G401 (cell line): ENCODE measurements at regions not wholly inside any gene's neighbourhood (a gene's known extent, or its start where the extent isn't known, plus 50 kb on each side); places are given as distances from the start of the nearest gene placed in this dataset.
"Not testable (repeated sequence)": the region's sequence is repeated elsewhere in the genome, so short reads cannot be mapped to it uniquely, and the experiment has no call there.

Source experiments
- DNase-seq: peaks from one replicate; pipeline ENCODE4 v3.0.0-alpha.2; 2015; ENCODE audit warnings: low spot score
- in situ Hi-C: cut with HindIII; loops from 2 replicates; pipeline ENCODE4 v1.10.0; 2016; ENCODE audit warnings: low sequenced_read_pairs, mixed read lengths

- in situ Hi-C loops, result no loop called here
- DNase-seq, result no peak
These were observed 57.9 kb downstream of the PYDC2 start for GRCh38 chr3:191518861-191519260.

GRCh38 chr3:191521055-191521454 lies 60.1 kb downstream of the PYDC2 start:
- DNase-seq, result no peak
- in situ Hi-C loops, result no loop called here

- DNase-seq, result no peak
- in situ Hi-C loops, result no loop called here
These were observed 62.2 kb downstream of the PYDC2 start for GRCh38 chr3:191523148-191523547.

DNA sequence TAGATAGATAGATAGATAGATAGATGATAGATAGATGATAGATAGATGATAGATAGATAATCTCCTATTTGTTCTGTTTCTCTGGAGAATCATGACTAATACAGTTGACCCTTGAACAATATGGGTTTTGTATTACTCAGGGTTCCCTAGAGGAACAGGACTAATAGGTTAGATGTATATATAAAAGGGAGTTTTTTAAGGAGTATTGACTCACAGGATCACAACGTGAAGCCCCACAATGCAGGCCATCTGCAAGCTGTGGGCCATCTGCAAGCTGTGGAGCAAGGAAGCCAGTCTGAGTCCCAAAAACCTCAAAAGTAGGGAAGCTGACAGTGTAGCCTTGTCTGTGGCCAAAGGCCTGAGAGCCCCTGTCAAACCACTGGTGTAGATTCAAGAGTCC lies 67.6 kb downstream of the PYDC2 start:
- in situ Hi-C loops, result no loop called here

GRCh38 chr3:191529992-191530391 lies 69.0 kb downstream of the PYDC2 start:
- in situ Hi-C loops, result no loop called here
- no peak for DNase-seq

More for the DNA sequence above, 67.6 kb downstream of the PYDC2 start:
- no peak for DNase-seq

GRCh38 chr3:191531434-191531972 lies 70.5 kb downstream of the PYDC2 start:
- in situ Hi-C loops, result no loop called here
- DNase-seq, result no peak

DNA sequence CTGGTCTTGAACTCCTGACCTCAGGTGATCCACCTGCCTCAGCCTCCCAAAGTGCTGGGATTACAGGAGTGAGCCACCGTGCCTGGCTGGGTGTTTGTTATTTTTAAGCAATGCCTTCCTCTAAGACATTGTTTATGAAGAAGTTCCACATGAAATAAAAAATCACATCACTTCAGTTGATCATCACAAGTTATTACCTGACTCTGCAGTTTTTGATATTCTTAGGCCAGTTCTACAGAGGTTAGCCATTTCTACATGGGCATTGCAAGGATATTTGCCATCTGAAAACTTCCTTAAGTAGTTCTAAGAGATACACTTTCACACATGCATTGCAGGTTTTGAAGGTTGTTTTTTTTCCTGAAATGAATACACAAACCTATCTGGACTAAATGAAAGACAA lies 82.1 kb downstream of the PYDC2 start:
- no peak for DNase-seq
- in situ Hi-C loops, result no loop called here

DNA sequence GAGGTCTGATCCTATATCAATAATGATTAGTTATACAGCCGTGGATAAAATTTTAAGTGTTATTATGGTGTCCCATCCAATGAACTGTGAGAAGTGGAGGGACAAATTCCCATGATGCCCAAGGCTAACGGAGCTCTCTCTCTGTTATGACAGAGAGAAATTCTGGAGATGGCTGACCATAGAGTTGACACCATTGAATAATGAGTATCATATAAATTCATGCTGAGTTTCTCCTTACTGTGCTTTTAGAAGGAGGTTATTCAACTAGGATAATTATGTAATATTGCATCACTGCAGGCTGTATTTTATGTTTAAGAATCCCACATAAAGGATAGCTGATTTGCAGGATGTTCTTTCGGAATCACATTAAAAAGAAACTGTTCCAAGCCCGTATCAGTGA lies 82.9 kb downstream of the PYDC2 start:
- no peak for DNase-seq
- in situ Hi-C loops, result no loop called here

GRCh38 chr3:191549357-191549756 lies 88.4 kb downstream of the PYDC2 start:
- in situ Hi-C loops, result no loop called here
- DNase-seq, result no peak

DNA sequence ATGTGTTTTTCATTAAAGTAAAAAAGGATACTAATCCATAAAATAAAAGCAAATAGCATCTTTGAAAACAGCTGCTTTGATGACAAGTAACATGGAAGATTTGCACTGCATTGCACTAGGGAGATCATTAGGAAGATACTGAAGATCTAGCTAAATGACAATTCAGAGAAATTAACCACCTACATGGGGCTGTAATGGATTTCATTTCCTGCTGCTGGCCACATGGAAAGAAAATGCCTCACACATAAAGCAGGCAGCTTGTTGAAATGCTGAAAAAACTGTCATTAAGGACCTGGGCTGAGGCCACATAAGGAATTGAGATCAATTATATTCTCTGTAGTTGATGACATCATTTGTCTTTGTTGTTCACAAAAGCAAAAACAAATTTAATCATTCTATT lies 94.1 kb downstream of the PYDC2 start:
- no peak for DNase-seq
- in situ Hi-C loops, result no loop called here

DNA sequence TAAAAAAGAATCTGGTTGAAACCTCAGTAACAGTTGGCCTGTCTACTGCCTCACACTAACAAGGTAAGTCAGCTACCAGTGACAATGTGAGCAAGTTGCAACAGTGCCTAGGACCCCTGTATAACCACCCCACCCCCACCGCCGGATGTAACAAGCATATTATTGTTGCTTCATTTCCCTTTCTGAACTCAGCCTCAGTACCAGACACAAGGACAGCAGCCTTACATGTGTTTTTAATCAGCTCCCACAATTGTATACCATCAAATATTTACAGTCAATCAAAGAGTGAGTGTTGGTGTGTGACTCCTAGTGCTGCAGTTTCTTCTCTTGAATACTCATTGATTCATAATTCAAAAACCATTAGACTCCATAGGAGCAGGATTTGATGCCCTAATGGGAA lies 96.4 kb downstream of the PYDC2 start:
- no peak for DNase-seq
- in situ Hi-C loops, result no loop called here

- DNase-seq, result no peak
- in situ Hi-C loops, result no loop called here
These were observed 102.8 kb downstream of the PYDC2 start for GRCh38 chr3:191563722-191564121.

DNA sequence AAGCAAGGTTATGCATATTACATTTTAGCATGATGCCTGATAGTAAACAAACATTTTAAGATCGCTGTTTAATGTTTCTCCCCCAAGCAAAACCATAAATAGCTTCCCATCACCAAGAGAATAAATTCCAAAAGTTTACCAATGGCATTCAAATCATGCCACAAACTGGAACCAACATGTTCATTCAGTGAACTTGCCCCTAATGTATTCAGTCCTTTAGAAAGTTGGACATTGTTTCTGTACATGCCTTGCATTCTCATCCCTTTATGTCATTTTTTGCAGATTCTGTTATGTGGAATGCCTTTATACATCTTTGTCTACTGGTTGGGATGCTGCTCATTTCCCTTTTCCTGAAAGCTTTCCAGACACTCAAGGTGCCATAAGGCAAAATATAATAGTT lies 105.5 kb downstream of the PYDC2 start:
- DNase-seq, result no peak
- in situ Hi-C loops, result no loop called here

DNA sequence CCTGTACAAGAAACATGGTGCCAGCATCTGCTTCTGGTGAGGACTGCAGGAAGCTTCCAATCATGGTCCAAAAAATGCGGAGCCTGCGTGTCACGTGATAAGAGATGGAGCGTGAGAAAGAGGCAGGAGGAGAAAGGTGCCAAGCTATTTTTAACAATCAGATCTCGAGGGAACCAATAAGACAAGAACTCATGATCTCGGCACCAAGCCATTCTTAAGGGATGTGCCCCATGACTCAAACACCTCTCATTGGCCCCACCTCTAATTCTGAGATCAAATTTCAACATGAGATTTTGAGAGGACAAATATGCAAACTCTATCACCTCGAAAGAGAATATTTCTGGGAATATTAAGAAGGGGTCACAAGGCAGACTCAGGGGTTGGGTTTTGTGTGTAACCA lies 107.2 kb downstream of the PYDC2 start:
- DNase-seq, result no peak
- in situ Hi-C loops, result no loop called here

DNA sequence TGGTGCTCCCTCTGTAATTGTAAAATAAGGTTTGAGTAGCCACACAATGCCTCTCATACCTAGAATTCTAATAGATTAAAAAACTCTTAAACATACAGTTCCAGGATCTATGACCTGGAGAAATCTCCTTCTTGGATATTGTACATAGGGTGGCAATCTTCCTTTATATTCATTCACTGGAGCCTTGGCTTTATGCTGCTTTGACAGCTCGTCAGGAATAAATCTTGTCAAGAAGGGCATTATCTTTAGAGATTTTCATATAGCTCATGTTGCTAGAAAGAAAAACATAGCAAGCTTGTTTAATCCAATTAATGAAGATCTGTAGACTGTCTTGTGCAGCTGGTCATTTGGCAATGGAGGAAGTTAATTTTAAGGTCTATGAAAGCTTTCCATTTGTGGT lies 131.1 kb downstream of the PYDC2 start:
- in situ Hi-C loops, result no loop called here
- DNase-seq, result no peak

DNA sequence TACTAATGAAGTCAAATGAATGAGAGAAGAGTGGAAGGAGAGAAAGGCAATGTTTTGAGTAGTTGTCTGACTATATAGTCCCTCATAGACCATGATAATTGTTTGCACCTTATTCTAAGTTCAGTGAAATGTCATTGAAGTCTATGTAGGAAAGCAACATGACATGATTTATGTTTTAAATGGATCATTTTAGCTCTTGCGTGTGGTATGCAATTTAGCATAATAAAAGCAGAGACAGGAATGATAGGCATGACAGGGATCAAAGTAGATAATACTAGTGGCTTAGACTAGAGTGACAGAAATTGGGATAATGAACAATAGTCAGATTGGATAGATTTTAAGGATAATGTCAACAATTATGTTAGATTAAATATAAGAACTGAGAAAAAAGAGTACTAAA lies 132.5 kb downstream of the PYDC2 start:
- DNase-seq, result no peak
- in situ Hi-C loops, result no loop called here

DNA sequence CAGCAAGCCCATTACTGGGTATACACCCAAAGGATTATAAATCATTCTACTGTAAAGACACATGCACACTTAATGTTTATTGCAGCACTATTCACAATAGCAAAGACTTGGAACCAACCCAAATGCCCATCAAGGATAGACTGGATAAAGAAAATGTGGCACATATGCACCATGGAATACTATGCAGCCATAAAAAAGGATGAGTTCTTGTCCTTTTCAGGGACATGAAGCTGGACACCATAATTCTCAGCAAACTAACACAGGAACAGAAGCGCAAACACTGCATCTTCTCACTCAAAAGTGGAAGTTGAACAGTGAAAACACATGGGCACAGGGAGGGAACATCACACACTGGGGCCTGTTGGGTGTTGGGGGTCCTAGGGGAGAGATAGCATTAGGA lies 154.5 kb downstream of the PYDC2 start:
- DNase-seq, in situ Hi-C loops: not testable (repeated sequence)

- DNase-seq, result no peak
- in situ Hi-C loops, result no loop called here
These were observed 163.3 kb downstream of the PYDC2 start for GRCh38 chr3:191624299-191624698.

GRCh38 chr3:191627064-191627463 lies 166.1 kb downstream of the PYDC2 start:
- in situ Hi-C loops, result no loop called here
- no peak for DNase-seq

- in situ Hi-C loops, result no loop called here
- DNase-seq, result no peak
These were observed 167.6 kb downstream of the PYDC2 start for GRCh38 chr3:191628571-191628970.

DNA sequence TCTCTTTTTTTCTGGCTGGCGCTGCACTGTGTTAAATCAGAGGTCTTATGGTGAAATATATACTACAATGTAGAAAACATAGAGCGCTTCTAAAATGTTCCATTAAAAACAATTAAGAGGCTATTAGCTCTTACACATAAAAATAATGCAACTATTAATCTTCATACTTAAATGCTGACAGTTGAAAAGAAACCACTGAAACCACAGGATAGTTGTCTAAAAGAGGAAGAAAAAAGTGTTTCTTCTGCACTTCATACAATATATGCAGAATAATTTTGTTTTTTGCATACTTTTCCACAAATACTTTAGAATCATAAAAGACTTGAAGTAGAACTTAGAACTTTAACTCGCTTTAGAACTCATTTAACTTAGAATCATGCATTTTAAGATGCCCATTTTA lies 170.5 kb downstream of the PYDC2 start:
- no peak for DNase-seq
- in situ Hi-C loops, result no loop called here

DNA sequence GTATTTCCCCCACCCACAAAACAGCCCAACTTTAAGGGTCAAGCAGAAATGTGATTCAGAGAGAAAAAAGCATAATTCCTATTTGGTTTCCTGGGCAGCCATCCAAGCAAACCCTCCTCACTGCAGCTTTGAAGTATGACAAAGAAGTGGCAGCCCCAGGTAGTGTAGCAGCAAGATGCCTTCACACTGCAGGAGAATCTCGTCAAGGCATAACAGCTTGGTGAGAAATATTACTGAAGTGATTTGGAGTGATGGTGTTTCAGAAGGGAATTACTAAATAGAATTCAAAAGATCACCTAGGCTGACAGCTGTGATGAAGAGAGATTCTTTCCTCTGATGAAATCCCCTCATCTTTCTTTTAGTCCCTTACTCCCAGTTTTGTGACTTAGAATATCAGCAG lies 173.9 kb downstream of the PYDC2 start:
- in situ Hi-C loops, result no loop called here
- no peak for DNase-seq
